Suprapubic skin (tissue), 4 donors: ENCODE measurements at regions not wholly inside any gene's neighbourhood (a gene's known extent, or its start where the extent isn't known, plus 50 kb on each side); places are given as distances from the start of the nearest gene placed in this dataset.

ENCODE experiments used
- CTCF ChIP-seq, 2 donors: fragments of 200-600 bp in 1 of 2; fragments of 450-650 bp in 1 of 2; sonication (generic) in 1 of 2; IDR thresholded peaks; one replicate each; pipeline ENCODE4 v1.5.1; 2016 to 2019; ENCODE audit warnings: antibody characterized with exemption in 2 of 2, mild to moderate bottlenecking in 1 of 2, moderate library complexity in 1 of 2
- EP300 ChIP-seq: sonication (generic); formaldehyde crosslinking; IDR thresholded peaks from one replicate; pipeline ENCODE4 v1.6.1; 2017; ENCODE audit warnings: antibody characterized with exemption
- POLR2A ChIP-seq, 2 donors: fragments of 450-650 bp; IDR thresholded peaks; one replicate each; pipeline ENCODE4 v1.6.1; 2017; ENCODE audit warnings: antibody characterized with exemption in 2 of 2, mild to moderate bottlenecking in 2 of 2, moderate library complexity in 2 of 2
- POLR2AphosphoS5 ChIP-seq, 3 donors: sonication (generic); formaldehyde crosslinking; IDR thresholded peaks; one replicate each; pipeline ENCODE4 v1.6.1; 2017; ENCODE audit warnings: antibody characterized with exemption in 3 of 3

DNA sequence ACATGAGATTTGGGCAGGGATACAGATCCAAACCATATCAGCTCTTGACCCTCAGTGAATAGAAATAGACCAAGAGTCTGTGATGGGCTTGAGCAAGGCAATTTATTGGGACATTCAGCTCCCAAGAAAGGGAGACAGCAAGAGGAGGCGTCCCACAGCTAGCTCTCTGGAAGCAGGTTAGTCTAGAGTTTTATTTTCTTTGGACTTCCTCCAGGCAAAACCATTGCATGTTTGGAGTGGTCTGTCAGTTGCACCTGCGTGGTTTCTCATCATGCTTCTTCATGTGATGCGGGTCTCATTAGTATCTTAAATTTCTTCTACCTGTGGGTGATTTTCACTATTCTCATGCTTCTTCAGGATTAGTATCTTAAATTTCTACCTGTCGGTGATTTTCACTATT is 1530.6 kb downstream of the PLA2G4A start:
- TF ChIP-seq EP300: no peak
- no peak for TF ChIP-seq CTCF (IDR thresholded peaks at IDR 0.05)
- no peak for TF ChIP-seq POLR2A (IDR thresholded peaks at IDR 0.05)
- TF ChIP-seq POLR2AphosphoS5 (IDR thresholded peaks at IDR 0.05): no peak
